ENCODE measurements at regions not wholly inside any gene's neighbourhood (a gene's known extent, or its start where the extent isn't known, plus 50 kb on each side); places are given as distances from the start of the nearest gene placed in this dataset.

DNA sequence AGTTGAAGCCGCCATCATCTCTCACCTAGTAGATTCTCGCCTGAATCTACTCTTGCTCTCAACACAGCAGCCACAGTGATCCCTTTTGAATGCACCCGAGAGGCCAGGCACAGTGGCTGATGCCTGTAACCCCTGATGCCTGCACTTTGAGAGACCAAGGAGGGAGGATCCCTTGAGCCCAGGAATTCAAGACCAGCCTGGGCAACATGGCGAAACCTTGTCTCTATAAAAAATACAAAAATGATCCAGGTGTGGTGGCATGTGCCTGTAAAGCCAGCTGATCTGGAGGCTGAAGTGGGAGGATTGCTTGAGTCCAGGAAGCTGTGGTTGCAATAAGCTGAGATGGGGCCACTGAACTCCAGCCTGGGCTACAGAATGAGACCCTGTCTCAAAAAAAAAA lies 60.3 kb upstream of the EML4 start:
- no peaks in the 10 kb centered on the region for H3K36me3 ChIP-seq

DNA sequence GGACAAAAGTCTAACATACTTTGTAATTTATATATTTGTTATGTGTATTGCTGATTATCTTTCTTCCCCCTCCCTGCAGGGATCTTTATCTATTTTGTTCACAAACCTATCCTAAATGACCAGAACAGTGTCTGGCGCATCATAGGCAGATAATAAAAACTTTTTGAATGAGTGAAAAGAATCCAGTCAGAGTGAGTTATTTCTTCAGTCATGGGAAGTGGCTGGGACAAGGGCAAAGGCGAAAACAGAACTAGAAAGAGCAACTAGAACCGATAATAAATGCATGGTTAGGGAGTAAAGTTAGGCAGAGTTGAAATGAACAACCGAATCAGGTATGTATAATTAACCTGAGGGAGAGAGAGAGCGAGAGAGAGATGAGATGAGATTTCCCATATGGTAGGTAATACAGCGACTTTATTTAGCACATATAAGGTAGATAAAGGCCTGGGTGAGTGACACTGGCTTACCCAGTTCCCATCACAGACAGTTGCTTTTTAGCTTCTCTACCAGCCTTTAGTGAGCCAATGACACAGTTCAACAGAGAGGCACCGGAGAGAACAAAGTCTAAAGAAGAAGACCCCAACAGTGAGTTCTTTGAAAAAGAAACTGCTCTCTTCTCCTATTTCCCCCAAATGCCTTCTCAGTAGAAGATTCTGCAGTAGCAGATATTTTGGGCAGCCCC lies 59.1 kb upstream of the EML4 start:
- TF ChIP-seq, protein P1, sequence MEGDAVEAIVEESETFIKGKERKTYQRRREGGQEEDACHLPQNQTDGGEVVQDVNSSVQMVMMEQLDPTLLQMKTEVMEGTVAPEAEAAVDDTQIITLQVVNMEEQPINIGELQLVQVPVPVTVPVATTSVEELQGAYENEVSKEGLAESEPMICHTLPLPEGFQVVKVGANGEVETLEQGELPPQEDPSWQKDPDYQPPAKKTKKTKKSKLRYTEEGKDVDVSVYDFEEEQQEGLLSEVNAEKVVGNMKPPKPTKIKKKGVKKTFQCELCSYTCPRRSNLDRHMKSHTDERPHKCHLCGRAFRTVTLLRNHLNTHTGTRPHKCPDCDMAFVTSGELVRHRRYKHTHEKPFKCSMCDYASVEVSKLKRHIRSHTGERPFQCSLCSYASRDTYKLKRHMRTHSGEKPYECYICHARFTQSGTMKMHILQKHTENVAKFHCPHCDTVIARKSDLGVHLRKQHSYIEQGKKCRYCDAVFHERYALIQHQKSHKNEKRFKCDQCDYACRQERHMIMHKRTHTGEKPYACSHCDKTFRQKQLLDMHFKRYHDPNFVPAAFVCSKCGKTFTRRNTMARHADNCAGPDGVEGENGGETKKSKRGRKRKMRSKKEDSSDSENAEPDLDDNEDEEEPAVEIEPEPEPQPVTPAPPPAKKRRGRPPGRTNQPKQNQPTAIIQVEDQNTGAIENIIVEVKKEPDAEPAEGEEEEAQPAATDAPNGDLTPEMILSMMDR (IDR thresholded peaks at IDR 0.05) = no peak
- Histone ChIP-seq H3K27ac (no peak overlapping the region), H3K4me3 (no peak overlapping the region), H3K36me3 (no peaks in the 10 kb centered on the region), H3K4me1 (peaks cover 8 to 82% of the 10 kb centered on the region in 2 donors), H3K27me3 (no peaks in the 10 kb centered on the region), H3K9me3 (no peaks in the 10 kb centered on the region)
- intact Hi-C loops (cut with DNase I) = loop anchor here in 1 of 2 donors (10.0 kb wide), 1 partner anchor 255 kb away; the partner anchor contains the start of gene COX7A2L
- DNase-seq (no peak), ATAC-seq (no peak)

More for the DNA sequence above, 60.3 kb upstream of the EML4 start:
- Histone ChIP-seq H3K27ac (no peak overlapping the region), H3K27me3 (no peaks in the 10 kb centered on the region), H3K4me1 (peaks cover 8 to 83% of the 10 kb centered on the region in 2 donors), H3K9me3 (no peaks in the 10 kb centered on the region), H3K4me3 (no peak overlapping the region)
- ATAC-seq (no peak), DNase-seq (no peak)
- intact Hi-C loops (cut with DNase I) = loop anchor here in 1 of 2 donors (10.0 kb wide), 1 partner anchor 256 kb away; the partner anchor contains the start of gene COX7A2L
- TF ChIP-seq, protein P1 (IDR thresholded peaks at IDR 0.05) = no peak

DNA sequence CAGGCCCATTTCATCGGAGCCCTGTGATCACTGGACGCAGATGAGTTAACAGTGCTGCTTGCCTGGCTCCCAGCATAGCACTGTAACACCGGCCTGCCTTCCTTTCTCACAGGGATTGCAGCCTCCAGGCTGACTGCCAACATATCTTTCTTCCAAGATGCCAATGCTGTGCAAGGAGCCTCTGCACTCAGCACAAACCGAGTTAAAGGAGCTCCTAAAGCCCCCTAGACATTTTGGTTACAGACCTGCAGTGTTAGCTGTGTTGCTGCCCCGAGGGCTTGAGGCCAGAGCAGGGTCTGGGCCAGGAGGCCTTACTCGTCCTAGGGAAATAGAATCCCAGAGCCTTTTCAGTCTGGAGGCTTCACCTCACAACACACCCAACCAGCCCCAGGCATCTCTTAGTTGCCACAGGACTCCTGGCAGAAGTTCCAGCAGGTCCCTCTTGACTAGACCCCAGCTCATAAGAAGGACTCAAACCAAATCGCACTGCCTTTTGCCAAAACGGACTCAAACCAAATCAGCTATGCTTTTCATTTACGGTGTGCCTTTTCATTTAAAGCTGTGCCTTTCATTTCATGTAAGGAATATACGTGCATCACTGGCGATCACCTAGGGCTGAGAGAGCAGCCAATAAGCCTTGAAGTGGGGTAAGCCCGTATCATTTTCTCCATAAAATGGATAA lies 58.4 kb upstream of the EML4 start:
- no peak overlapping the region for H3K4me3 ChIP-seq
- TF ChIP-seq, protein P1 (IDR thresholded peaks at IDR 0.05) = no peak
- H3K27ac ChIP-seq = no peak overlapping the region
- no peaks in the 10 kb centered on the region for H3K9me3 ChIP-seq
- ATAC-seq (peak; percentile 15), DNase-seq (no peak)
- H3K27me3 ChIP-seq = no peaks in the 10 kb centered on the region
- intact Hi-C loops (cut with DNase I) = no loop called here
- peaks cover 6 to 76% of the 10 kb centered on the region in 2 donors for H3K4me1 ChIP-seq
- no peaks in the 10 kb centered on the region for H3K36me3 ChIP-seq

DNA sequence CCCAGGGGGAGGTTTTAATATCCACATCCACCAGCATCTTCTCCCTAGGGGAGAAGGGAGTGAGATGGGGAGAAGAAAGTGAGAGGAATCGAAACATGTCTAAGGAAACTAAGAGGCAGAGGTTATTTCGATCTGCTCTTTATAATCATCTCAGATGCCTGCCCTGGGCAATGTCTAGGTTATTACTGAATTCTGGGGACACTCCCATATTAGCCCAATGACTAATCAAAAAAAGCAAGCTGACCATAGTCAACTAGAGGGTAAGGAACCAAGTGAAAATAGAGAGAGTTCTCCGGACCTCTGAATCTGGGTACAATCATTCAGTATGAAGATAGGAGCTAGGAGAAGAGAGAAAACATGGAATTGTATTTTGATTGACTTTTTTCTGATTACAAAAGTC lies 56.7 kb upstream of the EML4 start:
- intact Hi-C loops (cut with DNase I) = no loop called here
- Histone ChIP-seq H3K36me3 (no peaks in the 10 kb centered on the region), H3K27me3 (no peaks in the 10 kb centered on the region), H3K27ac (no peak overlapping the region), H3K4me3 (no peak overlapping the region), H3K9me3 (no peaks in the 10 kb centered on the region), H3K4me1 (peaks cover 11 to 76% of the 10 kb centered on the region in 2 donors)
- TF ChIP-seq, protein P1 (IDR thresholded peaks at IDR 0.05) = no peak
- no peak for DNase-seq
- ATAC-seq = no peak

DNA sequence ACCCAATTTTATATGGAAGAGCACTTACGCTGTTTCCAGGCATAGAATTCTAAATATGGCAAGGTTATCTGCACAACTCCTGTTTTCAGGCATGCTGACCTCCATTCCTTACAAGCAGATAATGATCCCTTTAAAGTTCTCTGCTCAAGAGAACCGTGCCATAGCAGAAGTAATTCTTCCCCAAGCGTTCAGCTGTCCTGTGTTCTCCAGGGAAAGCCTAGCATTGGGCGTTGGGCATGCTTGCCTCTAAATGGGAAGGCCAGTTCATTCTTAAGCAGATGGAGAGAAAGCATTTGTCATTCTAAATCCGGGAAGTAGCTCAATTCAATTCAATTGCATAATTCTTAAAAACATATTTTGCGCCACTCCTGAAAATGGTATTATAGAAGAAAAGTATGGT lies 55.7 kb upstream of the EML4 start:
- no peaks in the 10 kb centered on the region for H3K36me3 ChIP-seq
- no peaks in the 10 kb centered on the region for H3K27me3 ChIP-seq
- H3K4me3 ChIP-seq = no peak overlapping the region
- intact Hi-C loops (cut with DNase I) = no loop called here
- TF ChIP-seq, protein P1 (IDR thresholded peaks at IDR 0.05) = no peak
- H3K27ac ChIP-seq = peak overlapping the region in 1 of 2 donors; percentile 65
- H3K4me1 ChIP-seq = peaks cover 19 to 77% of the 10 kb centered on the region in 2 donors
- DNase-seq (no peak), ATAC-seq (no peak)
- H3K9me3 ChIP-seq = no peaks in the 10 kb centered on the region

All from left lung (tissue), 4 donors.